HG03575 (cell line): ENCODE measurements at regions not wholly inside any gene's neighbourhood (a gene's known extent, or its start where the extent isn't known, plus 50 kb on each side); places are given as distances from the start of the nearest gene placed in this dataset.
"Not testable (repeated sequence)": the region's sequence is repeated elsewhere in the genome, so short reads cannot be mapped to it uniquely, and the experiment has no call there.

Experiments used
- ATAC-seq: cut with Tn5 transposase; IDR thresholded peaks from one replicate; pipeline ENCODE4 v1.9.1; 2021; ENCODE audit not compliant: unreplicated experiment, insufficient number of reproducible peaks, low FRiP score; ENCODE audit errors: extremely low read depth

- no peak for ATAC-seq
Measured at GRCh38 chr13:71382285-71382684, 484.7 kb downstream of the DACH1 start.

DNA sequence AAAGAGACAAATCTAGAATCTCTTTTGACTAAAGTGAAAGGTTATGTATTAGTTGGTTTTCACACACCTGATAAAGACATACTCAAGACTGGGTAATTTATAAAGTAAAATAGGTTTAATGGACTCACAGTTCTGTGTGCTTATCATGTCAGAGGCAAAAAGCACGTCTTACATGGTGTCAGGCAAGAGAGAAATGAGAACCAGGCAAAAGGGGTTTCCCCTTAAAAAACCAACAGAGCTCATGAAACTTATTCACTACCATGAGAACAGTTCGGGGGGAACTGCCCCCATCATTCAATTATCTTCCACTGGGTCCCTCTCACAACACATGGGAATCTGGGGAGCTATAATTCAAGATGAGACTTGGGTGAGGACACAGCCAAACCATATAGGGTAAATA is 486.8 kb downstream of the DACH1 start:
- ATAC-seq: no peak

DNA sequence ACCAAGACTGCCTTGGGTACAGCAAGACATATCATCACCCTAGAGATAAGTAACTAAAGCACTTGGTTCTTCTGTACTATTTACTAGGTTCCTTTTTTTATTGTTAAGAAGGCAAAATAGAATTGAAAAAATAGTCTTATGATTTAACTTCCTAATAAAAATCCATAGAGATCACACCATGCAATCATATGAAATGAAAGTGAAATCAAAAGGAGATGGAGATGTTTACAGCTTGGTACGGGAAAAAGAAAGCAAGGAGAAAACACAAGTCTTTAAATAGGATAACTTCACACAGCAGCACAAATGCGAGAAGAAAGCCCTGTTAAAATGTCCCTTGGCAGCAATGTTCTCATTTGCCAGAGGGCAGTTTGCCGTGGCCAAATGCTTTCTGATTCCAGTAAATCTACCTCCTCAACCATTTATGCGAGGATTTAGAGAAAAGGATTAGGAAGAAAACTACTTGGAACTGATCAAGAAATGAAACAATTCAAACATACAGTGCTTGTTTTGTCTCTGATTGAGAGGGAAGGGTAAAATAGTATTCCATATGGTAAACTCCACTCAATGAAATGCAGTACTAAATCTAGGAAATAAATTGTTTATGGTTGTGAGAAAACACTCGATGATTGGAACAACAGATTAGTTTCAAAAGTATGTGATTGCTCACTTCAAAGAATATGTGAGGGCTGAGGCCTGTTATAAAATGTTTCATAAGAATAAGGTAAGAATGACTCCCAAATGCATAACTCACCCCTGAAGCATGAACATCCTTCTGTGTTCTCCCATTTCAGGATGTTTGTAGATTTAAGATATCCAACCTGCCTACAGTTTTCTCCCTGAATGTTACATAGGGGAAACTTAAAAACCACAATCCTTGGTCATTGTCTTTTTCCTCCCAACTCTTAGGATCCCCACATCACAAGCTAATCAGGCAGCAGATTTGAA is 487.8 kb downstream of the DACH1 start:
- ATAC-seq: no peak

DNA sequence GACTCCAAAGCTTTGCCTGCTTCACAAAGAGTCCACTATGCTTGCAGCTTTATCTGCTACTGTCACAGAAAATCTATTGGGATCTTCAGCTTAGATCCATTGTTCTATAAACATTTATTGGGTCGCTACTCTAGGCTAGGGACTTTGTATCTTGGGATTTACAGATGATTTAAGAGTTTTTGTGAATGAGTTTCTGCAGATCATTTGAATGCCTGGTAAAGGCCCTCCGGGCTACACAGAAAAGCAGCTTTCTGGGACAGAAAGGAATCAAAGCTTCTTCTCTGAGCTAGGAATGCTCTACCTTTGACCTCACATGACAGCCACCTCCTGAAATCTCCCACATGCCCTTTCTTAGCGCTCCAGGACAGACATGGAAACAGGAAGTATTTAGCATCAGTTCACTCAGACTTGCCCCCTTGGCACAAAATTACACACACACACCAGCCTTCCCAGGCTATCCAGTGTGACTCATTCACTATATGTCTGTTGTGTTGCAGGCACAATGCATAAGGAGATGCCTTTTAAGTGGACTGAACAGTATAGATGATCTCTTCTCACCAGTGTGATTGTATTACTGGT is 492.4 kb downstream of the DACH1 start:
- no peak for ATAC-seq

- ATAC-seq: no peak
Measured at GRCh38 chr13:71368336-71368735, 498.7 kb downstream of the DACH1 start.

- ATAC-seq: no peak
Measured at GRCh38 chr13:71360041-71360440, 507.0 kb downstream of the DACH1 start.

DNA sequence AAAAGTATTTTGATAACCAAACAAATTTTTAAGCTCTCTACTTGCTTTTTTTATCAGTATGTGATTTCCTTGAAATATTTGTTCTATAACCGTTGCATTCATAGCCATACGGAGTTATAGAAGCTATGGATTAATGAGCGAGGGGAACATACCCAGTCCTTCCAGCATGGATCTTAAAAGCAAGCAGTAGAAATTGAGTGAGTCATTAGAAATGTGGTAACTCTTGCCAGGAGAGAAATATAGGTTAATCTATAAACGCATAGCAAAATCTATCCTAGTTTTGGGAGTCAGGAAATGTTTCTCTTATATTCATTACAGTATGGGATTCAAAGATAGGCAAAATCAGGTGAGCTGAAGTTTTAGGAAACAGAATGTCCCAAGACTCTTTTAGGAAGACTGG is 507.4 kb downstream of the DACH1 start:
- no peak for ATAC-seq

- no peak for ATAC-seq
Measured at GRCh38 chr13:71358218-71358617, 508.8 kb downstream of the DACH1 start.

DNA sequence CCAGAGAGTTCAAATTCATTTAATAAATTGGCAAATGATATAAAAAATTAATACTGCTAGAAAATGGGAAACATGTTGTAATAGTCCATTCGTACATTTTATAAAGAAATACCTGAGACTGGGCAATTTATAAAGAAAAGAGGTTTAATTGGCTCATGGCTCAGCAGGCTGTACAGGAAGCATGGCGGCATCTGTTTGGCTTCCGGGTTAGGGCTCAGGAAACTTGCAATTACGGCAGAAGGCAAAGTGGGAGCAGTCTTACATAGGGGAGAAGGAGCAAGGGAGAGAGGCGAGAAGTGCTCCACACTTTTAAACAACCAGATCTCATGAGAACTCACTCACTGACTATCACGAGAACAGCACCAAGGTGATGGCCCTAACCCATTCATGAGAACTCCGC is 512.0 kb downstream of the DACH1 start:
- ATAC-seq: no peak

GRCh38 chr13:71350886-71351285 is 516.1 kb downstream of the DACH1 start:
- no peak for ATAC-seq

GRCh38 chr13:71345856-71346255 is 521.1 kb downstream of the DACH1 start:
- not testable (repeated sequence) for ATAC-seq

GRCh38 chr13:71339736-71340135 is 527.3 kb downstream of the DACH1 start:
- ATAC-seq: no peak

- no peak for ATAC-seq
Measured at GRCh38 chr13:71339005-71339404, 528.0 kb downstream of the DACH1 start.

- ATAC-seq: no peak
Measured at GRCh38 chr13:71338070-71338469, 528.9 kb downstream of the DACH1 start.

DNA sequence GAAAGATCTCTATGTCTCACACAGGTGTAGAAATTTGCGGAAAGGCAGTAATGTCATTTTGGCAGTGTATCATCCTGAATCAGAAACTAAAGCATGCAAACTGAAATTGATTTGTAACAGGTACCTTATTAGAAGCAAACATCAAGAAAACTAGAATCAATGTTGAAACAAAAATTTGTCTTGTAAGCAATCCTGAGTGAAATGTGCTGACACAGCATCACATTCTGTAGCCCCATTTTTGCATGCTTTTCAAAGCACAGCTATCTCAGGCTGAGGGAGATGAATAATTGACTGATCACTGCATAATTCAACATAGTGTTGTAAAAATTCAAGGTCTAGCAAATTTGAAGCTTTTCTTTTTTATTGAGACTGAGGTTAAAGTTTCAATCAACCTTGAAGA is 539.7 kb downstream of the DACH1 start:
- ATAC-seq: no peak

GRCh38 chr13:71325556-71325955 is 541.4 kb downstream of the DACH1 start:
- no peak for ATAC-seq

DNA sequence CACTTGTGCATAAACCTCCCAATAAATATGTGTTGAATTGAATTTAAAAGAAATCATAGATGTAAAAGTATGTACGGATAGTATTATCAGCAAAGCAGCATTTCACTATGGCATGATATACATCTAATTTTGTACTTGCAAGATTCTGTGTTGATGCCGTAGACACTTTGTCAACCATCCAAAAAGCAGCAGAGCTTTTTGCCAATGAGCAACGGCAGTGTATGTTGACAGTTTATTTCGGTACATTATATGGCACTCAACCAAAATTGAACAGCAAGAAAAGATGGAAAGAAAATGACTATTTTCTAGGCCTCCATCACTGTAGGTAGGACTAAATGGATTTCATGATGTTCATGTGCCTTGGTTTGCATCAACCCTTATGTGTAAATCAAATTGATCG is 543.7 kb downstream of the DACH1 start:
- ATAC-seq: no peak

GRCh38 chr13:71320452-71320851 is 546.6 kb downstream of the DACH1 start:
- no peak for ATAC-seq

- no peak for ATAC-seq
Measured at GRCh38 chr13:71316792-71317363, 550.1 kb downstream of the DACH1 start.

DNA sequence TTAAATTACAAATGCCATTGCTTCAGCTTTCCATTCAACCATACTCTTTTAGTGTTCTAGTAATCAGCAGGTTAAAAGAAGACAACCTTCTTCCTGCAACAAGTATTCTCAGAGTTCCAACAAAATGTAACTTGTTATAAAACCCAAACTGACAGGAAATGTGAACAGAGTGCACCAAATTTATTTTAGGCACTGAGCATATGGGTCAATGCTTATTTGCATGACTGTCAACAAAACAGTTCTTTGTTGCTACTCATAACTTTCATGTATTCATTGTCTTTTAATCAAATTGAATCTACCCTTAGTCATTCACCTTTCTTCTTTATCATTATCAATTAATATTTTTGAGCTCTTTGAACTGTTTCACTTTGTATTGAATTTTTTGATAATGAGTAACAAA is 554.1 kb downstream of the DACH1 start:
- ATAC-seq: no peak
